Trophoblast cell (in vitro differentiated cells and primary cell): ENCODE measurements at regions not wholly inside any gene's neighbourhood (a gene's known extent, or its start where the extent isn't known, plus 50 kb on each side); places are given as distances from the start of the nearest gene placed in this dataset.
"Not testable (repeated sequence)": the region's sequence is repeated elsewhere in the genome, so short reads cannot be mapped to it uniquely, and the experiment has no call there.

Experiments used
- DNase-seq, 2 donors: peaks; one replicate each; pipeline ENCODE4 v3.0.0-alpha.2; 2016
- H2AFZ ChIP-seq: 2 replicates; pipeline ENCODE4 v1.6.1; 2013; ENCODE audit warnings: low read length, moderate library complexity, mild to moderate bottlenecking; ENCODE audit not compliant: insufficient read depth, poor library complexity
- H2AK5ac ChIP-seq: 2 replicates; pipeline ENCODE4 v1.6.1; 2013; ENCODE audit warnings: mild to moderate bottlenecking, low read length
- H2BK120ac ChIP-seq: 2 replicates; pipeline ENCODE4 v1.6.1; 2013; ENCODE audit warnings: low read length, mild to moderate bottlenecking, moderate library complexity; ENCODE audit not compliant: insufficient read depth, poor library complexity
- H2BK12ac ChIP-seq: 2 replicates; pipeline ENCODE4 v1.6.1; 2013; ENCODE audit warnings: mild to moderate bottlenecking, low read length, moderate library complexity
- H2BK5ac ChIP-seq: 2 replicates; pipeline ENCODE4 v1.6.1; 2013; ENCODE audit warnings: low read length, low read depth, moderate library complexity, mild to moderate bottlenecking; ENCODE audit not compliant: poor library complexity
- H3K14ac ChIP-seq: 2 replicates; pipeline ENCODE4 v1.6.1; 2013; ENCODE audit warnings: mild to moderate bottlenecking, low read length
- H3K18ac ChIP-seq: 2 replicates; pipeline ENCODE4 v1.6.1; 2013; ENCODE audit warnings: mild to moderate bottlenecking, low read length
- H3K23ac ChIP-seq: 2 replicates; pipeline ENCODE4 v1.6.1; 2013; ENCODE audit warnings: low read length
- H3K27ac ChIP-seq: 2 replicates; pipeline ENCODE4 v1.5.1; 2013; ENCODE audit warnings: low read depth, mild to moderate bottlenecking, inconsistent platforms, low read length, moderate library complexity
- H3K27me3 ChIP-seq: 2 replicates; pipeline ENCODE4 v1.6.1; 2013; ENCODE audit warnings: inconsistent platforms, mild to moderate bottlenecking, low read length, moderate library complexity; ENCODE audit not compliant: insufficient read depth
- H3K36me3 ChIP-seq, 2 experiments: 1 replicate in 1 of 2; 2 replicates in 1 of 2; pipeline ENCODE4 v1.6.1; 2013; ENCODE audit warnings: low read length in 2 of 2, mild to moderate bottlenecking in 2 of 2, moderate library complexity in 1 of 2; ENCODE audit not compliant: insufficient read depth in 2 of 2, control insufficient read depth in 1 of 2
- H3K4ac ChIP-seq: 2 replicates; pipeline ENCODE4 v1.6.1; 2013; ENCODE audit warnings: low read depth, mild to moderate bottlenecking, low read length, moderate library complexity
- H3K4me1 ChIP-seq, 2 experiments: 1 replicate in 1 of 2; 2 replicates in 1 of 2; pipeline ENCODE4 v1.6.1; 2013; ENCODE audit warnings: low read length in 2 of 2, mild to moderate bottlenecking in 2 of 2, moderate library complexity in 1 of 2; ENCODE audit not compliant: insufficient read depth in 2 of 2, control insufficient read depth in 1 of 2
- H3K4me2 ChIP-seq: 2 replicates; pipeline ENCODE4 v1.6.1; 2013; ENCODE audit warnings: inconsistent platforms, mild to moderate bottlenecking, low read length, moderate library complexity
- H3K4me3 ChIP-seq: 2 replicates; pipeline ENCODE4 v1.5.1; 2013; ENCODE audit warnings: mild to moderate bottlenecking, low read depth, low read length, inconsistent platforms
- H3K79me1 ChIP-seq: one replicate; pipeline ENCODE4 v1.6.1; 2013; ENCODE audit warnings: low read length
- H3K79me2 ChIP-seq: 2 replicates; pipeline ENCODE4 v1.6.1; 2013; ENCODE audit warnings: low read length, mild to moderate bottlenecking; ENCODE audit not compliant: control insufficient read depth, insufficient read depth, poor library complexity
- H3K9ac ChIP-seq: 2 replicates; pipeline ENCODE4 v1.6.1; 2013; ENCODE audit warnings: mild to moderate bottlenecking, low read length
- H3K9me3 ChIP-seq: 2 replicates; pipeline ENCODE4 v1.6.1; 2013; ENCODE audit warnings: low read depth, mild to moderate bottlenecking, control low read depth, inconsistent platforms, low read length; ENCODE audit not compliant: insufficient read depth
- H4K12ac ChIP-seq: 2 replicates; pipeline ENCODE4 v1.6.1; 2013; ENCODE audit warnings: low read depth, mild to moderate bottlenecking, low read length, moderate library complexity
- H4K8ac ChIP-seq: 2 replicates; pipeline ENCODE4 v1.6.1; 2013; ENCODE audit warnings: low read depth, mild to moderate bottlenecking, low read length, moderate library complexity
- H4K91ac ChIP-seq: one replicate; pipeline ENCODE4 v1.6.1; 2013; ENCODE audit warnings: low read depth, mild to moderate bottlenecking, low read length, moderate library complexity
- WGBS: extraction: QIAGEN DNeasy Blood & Tissue Kit; methylation state at CpG from one replicate; pipeline ENCODE4 v1.1.7; 2013; ENCODE audit warnings: missing lambda C conversion rate; ENCODE audit not compliant: insufficient read length, insufficient coverage; ENCODE audit errors: extremely low coverage; 5-methylcytosine and 5-hydroxymethylcytosine counted together

- no peak overlapping the region for H3K9ac ChIP-seq
- H4K12ac ChIP-seq, result no peak overlapping the region
- H2BK120ac ChIP-seq, result no peak overlapping the region
- no peak overlapping the region for H3K4ac ChIP-seq
- no peak overlapping the region for H2AK5ac ChIP-seq
- H3K4me1 ChIP-seq, result no peaks in the 10 kb centered on the region
- no peak overlapping the region for H2BK5ac ChIP-seq
- H3K79me2 ChIP-seq, result no peaks in the 10 kb centered on the region
- H4K8ac ChIP-seq, result no peak overlapping the region
- no peaks in the 10 kb centered on the region for H3K9me3 ChIP-seq
- H3K14ac ChIP-seq, result no peak overlapping the region
- no peak overlapping the region for H3K4me3 ChIP-seq
- no peak overlapping the region for H3K18ac ChIP-seq
- H3K79me1 ChIP-seq, result no peaks in the 10 kb centered on the region
- no CpG with 5 or more reads among the region's 2 CpGs for WGBS
- H3K27me3 ChIP-seq, result no peaks in the 10 kb centered on the region
- no peak overlapping the region for H2BK12ac ChIP-seq
- H3K36me3 ChIP-seq, result no peaks in the 10 kb centered on the region
- H2AFZ ChIP-seq, result no peak overlapping the region
- H3K4me2 ChIP-seq, result no peak overlapping the region
- no peak overlapping the region for H3K23ac ChIP-seq
- H3K27ac ChIP-seq, result no peak overlapping the region
- no peak overlapping the region for H4K91ac ChIP-seq
- DNase-seq, result no peak
Measured at GRCh38 chr9:24071716-24072115, 245.7 kb upstream of the ELAVL2 start.

GRCh38 chr9:24071091-24071490, 245.1 kb upstream of the ELAVL2 start:
- Histone ChIP-seq H2BK12ac (no peak overlapping the region), H3K9ac (no peak overlapping the region), H2AFZ (no peak overlapping the region), H4K91ac (no peak overlapping the region), H3K4ac (no peak overlapping the region), H3K27me3 (no peaks in the 10 kb centered on the region), H3K4me1 (no peaks in the 10 kb centered on the region), H2BK120ac (no peak overlapping the region), H2BK5ac (no peak overlapping the region), H3K4me3 (no peak overlapping the region), H3K27ac (no peak overlapping the region), H3K79me1 (no peaks in the 10 kb centered on the region), H2AK5ac (no peak overlapping the region), H4K12ac (no peak overlapping the region), H4K8ac (no peak overlapping the region), H3K79me2 (no peaks in the 10 kb centered on the region), H3K9me3 (no peaks in the 10 kb centered on the region), H3K18ac (no peak overlapping the region), H3K14ac (no peak overlapping the region), H3K36me3 (no peaks in the 10 kb centered on the region), H3K23ac (no peak overlapping the region), H3K4me2 (no peak overlapping the region)
- no peak for DNase-seq
- no CpG with 5 or more reads among the region's 4 CpGs for WGBS

- not testable (repeated sequence) for H2AK5ac ChIP-seq, H3K36me3 ChIP-seq, H2BK5ac ChIP-seq, H3K27me3 ChIP-seq, H3K4ac ChIP-seq, H3K9ac ChIP-seq, H4K8ac ChIP-seq, H3K4me1 ChIP-seq, H2BK12ac ChIP-seq, H2AFZ ChIP-seq, H3K79me1 ChIP-seq, H3K23ac ChIP-seq, H3K4me2 ChIP-seq, H4K12ac ChIP-seq, H3K9me3 ChIP-seq, H4K91ac ChIP-seq, H3K14ac ChIP-seq, H3K18ac ChIP-seq, H3K4me3 ChIP-seq, H2BK120ac ChIP-seq, H3K79me2 ChIP-seq, H3K27ac ChIP-seq, DNase-seq
- no CpG with 5 or more reads among the region's 5 CpGs for WGBS
Measured at GRCh38 chr9:24067107-24067506, 241.1 kb upstream of the ELAVL2 start.

GRCh38 chr9:24059651-24060050, 233.6 kb upstream of the ELAVL2 start:
- Histone ChIP-seq H3K4me1 (no peaks in the 10 kb centered on the region), H3K79me2 (no peaks in the 10 kb centered on the region), H2BK120ac (no peak overlapping the region), H2BK5ac (no peak overlapping the region), H3K9me3 (no peaks in the 10 kb centered on the region), H3K23ac (no peak overlapping the region), H3K9ac (no peak overlapping the region), H4K8ac (no peak overlapping the region), H3K36me3 (no peaks in the 10 kb centered on the region), H3K27me3 (no peaks in the 10 kb centered on the region), H2BK12ac (no peak overlapping the region), H3K14ac (no peak overlapping the region), H4K91ac (no peak overlapping the region), H3K79me1 (no peaks in the 10 kb centered on the region), H3K27ac (no peak overlapping the region), H2AK5ac (no peak overlapping the region), H3K4me2 (no peak overlapping the region), H4K12ac (no peak overlapping the region), H3K4ac (no peak overlapping the region), H3K18ac (no peak overlapping the region), H2AFZ (no peak overlapping the region), H3K4me3 (no peak overlapping the region)
- no peak for DNase-seq
- no CpG with 5 or more reads among the region's 2 CpGs for WGBS
